Caco-2 (cell line): ENCODE measurements at regions not wholly inside any gene's neighbourhood (a gene's known extent, or its start where the extent isn't known, plus 50 kb on each side); places are given as distances from the start of the nearest gene placed in this dataset.

ENCODE experiments used
- BruUV-seq: library from RNA; stranded (reverse); fragments of 400-500 nt; replicated peaks from 2 replicates; lab custom pipeline; 2021; lab: Mats Ljungman, UMichigan
- CTCF ChIA-PET: fragments of 300-600 bp; sonication (Branson Sonifier 250); formaldehyde crosslinking; loops from one replicate; lab custom pipeline; 2022; ENCODE audit warnings: antibody characterized with exemption; lab: Charles Lee
- POLR2A ChIA-PET: fragments of 300-600 bp; sonication (Branson Sonifier 250); formaldehyde crosslinking; loops from one replicate; lab custom pipeline; 2022; ENCODE audit warnings: antibody characterized with exemption; lab: Charles Lee
- DNase-seq, 2 experiments: peaks; one replicate each; pipeline versions ENCODE4 v3.0.0 to v3.0.0-alpha.2; 2020 to 2022
- H3K27me3 ChIP-seq: replicated peaks from 2 replicates; pipeline ENCODE4 v1.6.0; 2011; ENCODE audit warnings: low read length; ENCODE audit not compliant: control insufficient read depth, insufficient read depth
- H3K36me3 ChIP-seq: 2 replicates; pipeline ENCODE4 v1.5.1; 2011; ENCODE audit warnings: low read length; ENCODE audit not compliant: control insufficient read depth, insufficient read depth
- H3K4me1 ChIP-seq: fragments of 250-450 bp; sonication (Bioruptor Pico); 2 replicates; pipeline ENCODE4 v1.5.1; 2020; ENCODE audit warnings: mild to moderate bottlenecking
- H3K4me3 ChIP-seq: 2 replicates; pipeline ENCODE4 v1.5.1; 2011; ENCODE audit warnings: low read depth, mild to moderate bottlenecking, control low read depth, low read length
- H3K9me3 ChIP-seq: fragments of 250-450 bp; sonication (Bioruptor Pico); 2 replicates; pipeline ENCODE4 v1.5.1; 2020; ENCODE audit warnings: mild to moderate bottlenecking, moderate library complexity
- H3K27ac Mint-ChIP-seq: one replicate; pipeline ENCODE4 v1.8.0; 2022; ENCODE audit warnings: mixed read lengths; ENCODE audit not compliant: unreplicated experiment
- H3K27me3 Mint-ChIP-seq: one replicate; pipeline ENCODE4 v1.8.0; 2022; ENCODE audit warnings: mixed read lengths; ENCODE audit not compliant: insufficient read depth, unreplicated experiment
- H3K36me3 Mint-ChIP-seq: one replicate; pipeline ENCODE4 v1.8.0; 2022; ENCODE audit warnings: mild to moderate bottlenecking, mixed read lengths; ENCODE audit not compliant: insufficient read depth, unreplicated experiment
- H3K4me1 Mint-ChIP-seq: one replicate; pipeline ENCODE4 v1.8.0; 2022; ENCODE audit warnings: low read depth, mixed read lengths; ENCODE audit not compliant: unreplicated experiment
- H3K4me3 Mint-ChIP-seq: one replicate; pipeline ENCODE4 v1.8.0; 2022; ENCODE audit warnings: mild to moderate bottlenecking, moderate library complexity, mixed read lengths; ENCODE audit not compliant: unreplicated experiment
- H3K9me3 Mint-ChIP-seq: one replicate; pipeline ENCODE4 v1.8.0; 2022; ENCODE audit warnings: mixed read lengths; ENCODE audit not compliant: unreplicated experiment
- intact Hi-C: fragments of 100-400 bp; cut with micrococcal nuclease; formaldehyde crosslinking; loops from one replicate; pipeline ENCODE4 v1.10.0; 2022; ENCODE audit not compliant: unreplicated experiment
- TF ChIP-seq, protein P1 (sequence below), 2 experiments: fragments of 200-600 bp in 1 of 2; IDR thresholded peaks; 1 replicate in 1 of 2; 2 replicates in 1 of 2; pipeline versions ENCODE4 v1.5.1 to v1.8.0; 2011 to 2022; ENCODE audit warnings: antibody characterized with exemption in 1 of 2, control low read depth in 1 of 2, inconsistent platforms in 1 of 2, low read depth in 1 of 2, low read length in 1 of 2, mild to moderate bottlenecking in 1 of 2, moderate library complexity in 1 of 2; ENCODE audit not compliant: insufficient read depth in 1 of 2, severe bottlenecking in 1 of 2, unreplicated experiment in 1 of 2

DNA sequence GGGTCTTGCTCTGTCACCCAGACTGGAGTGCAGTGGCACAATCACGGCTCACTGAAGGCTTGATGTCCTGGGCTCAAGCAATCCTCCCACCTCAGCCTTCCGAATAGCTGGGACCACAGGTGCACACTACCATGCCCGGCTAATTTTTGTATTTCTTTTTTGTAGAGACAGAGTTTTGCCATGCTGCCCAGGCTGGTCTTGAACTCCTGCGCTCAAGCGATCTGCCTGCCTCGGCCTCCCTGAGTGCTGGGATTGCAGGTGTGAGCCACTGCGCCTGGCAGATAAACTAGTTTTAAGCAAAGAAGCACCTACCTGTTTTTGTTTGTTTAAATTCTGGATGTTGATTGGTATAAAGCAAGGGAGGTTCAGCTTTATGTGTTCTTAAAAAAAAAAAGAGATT lies 170.6 kb upstream of the GOLIM4 start:
- H3K9me3 ChIP-seq: no peaks in the 10 kb centered on the region
- intact Hi-C loops: no loop called here
- H3K4me3 ChIP-seq: no peak overlapping the region
- POLR2A ChIA-PET: no interaction called here
- Mint-ChIP-seq H3K27me3 (peaks cover 4% of the 10 kb centered on the region), H3K9me3 (no peaks in the 10 kb centered on the region), H3K36me3 (no peaks in the 10 kb centered on the region), H3K27ac (no peak overlapping the region), H3K4me3 (no peak overlapping the region), H3K4me1 (no peaks in the 10 kb centered on the region)
- H3K36me3 ChIP-seq: no peaks in the 10 kb centered on the region
- no peaks in the 10 kb centered on the region for H3K4me1 ChIP-seq
- DNase-seq: no peak
- CTCF ChIA-PET: no interaction called here
- H3K27me3 ChIP-seq: no peaks in the 10 kb centered on the region
- no TSS peak for BruUV-seq
- TF ChIP-seq, protein P1, sequence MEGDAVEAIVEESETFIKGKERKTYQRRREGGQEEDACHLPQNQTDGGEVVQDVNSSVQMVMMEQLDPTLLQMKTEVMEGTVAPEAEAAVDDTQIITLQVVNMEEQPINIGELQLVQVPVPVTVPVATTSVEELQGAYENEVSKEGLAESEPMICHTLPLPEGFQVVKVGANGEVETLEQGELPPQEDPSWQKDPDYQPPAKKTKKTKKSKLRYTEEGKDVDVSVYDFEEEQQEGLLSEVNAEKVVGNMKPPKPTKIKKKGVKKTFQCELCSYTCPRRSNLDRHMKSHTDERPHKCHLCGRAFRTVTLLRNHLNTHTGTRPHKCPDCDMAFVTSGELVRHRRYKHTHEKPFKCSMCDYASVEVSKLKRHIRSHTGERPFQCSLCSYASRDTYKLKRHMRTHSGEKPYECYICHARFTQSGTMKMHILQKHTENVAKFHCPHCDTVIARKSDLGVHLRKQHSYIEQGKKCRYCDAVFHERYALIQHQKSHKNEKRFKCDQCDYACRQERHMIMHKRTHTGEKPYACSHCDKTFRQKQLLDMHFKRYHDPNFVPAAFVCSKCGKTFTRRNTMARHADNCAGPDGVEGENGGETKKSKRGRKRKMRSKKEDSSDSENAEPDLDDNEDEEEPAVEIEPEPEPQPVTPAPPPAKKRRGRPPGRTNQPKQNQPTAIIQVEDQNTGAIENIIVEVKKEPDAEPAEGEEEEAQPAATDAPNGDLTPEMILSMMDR (IDR thresholded peaks at IDR 0.05; ENCODE audit: insufficient read depth in 1 of 2, low read depth in 1 of 2, low read length in 1 of 2, severe bottlenecking in 1 of 2, unreplicated experiment in 1 of 2): no peak

DNA sequence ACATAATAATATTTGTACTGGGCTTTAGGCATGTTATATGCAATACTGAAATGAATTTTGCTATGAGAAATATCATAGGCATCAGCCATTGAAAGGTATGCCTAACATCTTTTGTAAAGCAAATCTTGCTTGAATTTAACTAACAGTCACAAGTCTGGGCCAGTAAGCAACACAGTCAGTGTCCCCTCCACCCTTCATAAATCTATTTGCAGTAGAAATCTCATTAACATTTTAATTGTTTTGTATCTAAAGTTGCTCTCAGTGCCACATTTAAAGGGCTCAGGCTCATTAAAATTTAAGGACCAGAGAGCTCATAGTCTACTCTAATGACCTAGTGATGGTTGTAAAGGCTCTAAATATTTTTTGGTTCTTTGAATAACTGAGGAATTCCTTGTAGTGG lies 167.2 kb upstream of the GOLIM4 start:
- H3K27me3 ChIP-seq: no peaks in the 10 kb centered on the region
- H3K27ac Mint-ChIP-seq: no peak overlapping the region
- no peaks in the 10 kb centered on the region for H3K9me3 Mint-ChIP-seq
- no peak overlapping the region for H3K4me3 Mint-ChIP-seq
- H3K36me3 ChIP-seq: no peaks in the 10 kb centered on the region
- H3K4me1 ChIP-seq: no peaks in the 10 kb centered on the region
- ChIA-PET POLR2A (no interaction called here), CTCF (no interaction called here)
- DNase-seq: no peak
- no peaks in the 10 kb centered on the region for H3K9me3 ChIP-seq
- BruUV-seq: no TSS peak
- peaks cover 15% of the 10 kb centered on the region for H3K27me3 Mint-ChIP-seq
- no peaks in the 10 kb centered on the region for H3K4me1 Mint-ChIP-seq
- no peak overlapping the region for H3K4me3 ChIP-seq
- no peaks in the 10 kb centered on the region for H3K36me3 Mint-ChIP-seq
- intact Hi-C loops: no loop called here
- TF ChIP-seq, protein P1 (IDR thresholded peaks at IDR 0.05; ENCODE audit: insufficient read depth in 1 of 2, low read depth in 1 of 2, low read length in 1 of 2, severe bottlenecking in 1 of 2, unreplicated experiment in 1 of 2): no peak

DNA sequence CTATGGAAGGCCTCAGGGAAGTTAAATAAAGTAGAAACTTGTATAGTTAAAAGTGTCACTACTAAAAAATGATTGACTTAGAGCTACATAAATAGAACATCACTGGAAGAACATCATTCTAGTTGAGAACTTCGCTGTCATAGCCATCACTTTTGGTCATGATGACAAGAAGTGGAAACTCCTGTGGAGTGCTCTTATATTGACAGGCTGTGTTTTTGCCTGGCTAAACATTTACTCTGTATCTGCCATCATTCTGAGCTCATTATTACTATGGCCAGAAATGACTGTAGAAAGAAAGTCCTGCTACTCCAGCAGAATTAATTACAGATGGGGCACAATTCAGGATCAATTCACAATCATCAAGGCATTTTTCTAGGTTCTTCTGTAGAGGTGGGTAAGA lies 165.1 kb upstream of the GOLIM4 start:
- Histone ChIP-seq H3K9me3 (no peaks in the 10 kb centered on the region), H3K27me3 (no peaks in the 10 kb centered on the region), H3K4me3 (no peak overlapping the region), H3K36me3 (no peaks in the 10 kb centered on the region), H3K4me1 (no peaks in the 10 kb centered on the region)
- intact Hi-C loops: no loop called here
- H3K27me3 Mint-ChIP-seq: peaks cover 20% of the 10 kb centered on the region
- BruUV-seq: no TSS peak
- H3K36me3 Mint-ChIP-seq: no peaks in the 10 kb centered on the region
- ChIA-PET CTCF (no interaction called here), POLR2A (no interaction called here)
- H3K9me3 Mint-ChIP-seq: no peaks in the 10 kb centered on the region
- no peak overlapping the region for H3K27ac Mint-ChIP-seq
- no peak overlapping the region for H3K4me3 Mint-ChIP-seq
- TF ChIP-seq, protein P1 (IDR thresholded peaks at IDR 0.05; ENCODE audit: insufficient read depth in 1 of 2, low read depth in 1 of 2, low read length in 1 of 2, severe bottlenecking in 1 of 2, unreplicated experiment in 1 of 2): no peak
- DNase-seq: no peak
- no peaks in the 10 kb centered on the region for H3K4me1 Mint-ChIP-seq
